ENCODE measurements at regions not wholly inside any gene's neighbourhood (a gene's known extent, or its start where the extent isn't known, plus 50 kb on each side); places are given as distances from the start of the nearest gene placed in this dataset.

- intact Hi-C loops (cut with micrococcal nuclease), result loop anchor here (5.0 kb wide), 1 partner anchor 438 kb away; no protein-coding TSS in a partner anchor
- H3K4me3 Mint-ChIP-seq (ENCODE audit: unreplicated experiment), result no peak overlapping the region
- peaks cover 21% of the 10 kb centered on the region for H3K4me1 Mint-ChIP-seq (ENCODE audit: insufficient read depth, unreplicated experiment)
- ChIA-PET POLR2A (no interaction called here), CTCF (no interaction called here)
- TF ChIP-seq CTCF (IDR thresholded peaks at IDR 0.05; ENCODE audit: unreplicated experiment), result no peak
- BruUV-seq (replicated peaks), result no TSS peak
- DNase-seq (ENCODE audit: unreplicated experiment), result no peak
- H3K36me3 Mint-ChIP-seq (ENCODE audit: insufficient read depth, unreplicated experiment), result no peaks in the 10 kb centered on the region
- H3K9me3 Mint-ChIP-seq (ENCODE audit: unreplicated experiment), result no peaks in the 10 kb centered on the region
- H3K27ac Mint-ChIP-seq (ENCODE audit: low read depth, unreplicated experiment), result no peak overlapping the region
- H3K27me3 Mint-ChIP-seq (ENCODE audit: insufficient read depth, unreplicated experiment), result no peaks in the 10 kb centered on the region
Measured at GRCh38 chr10:78759456-78760120, 309.2 kb upstream of the ZMIZ1 start.

GRCh38 chr10:78760463-78761310 lies 308.1 kb upstream of the ZMIZ1 start:
- intact Hi-C loops (cut with micrococcal nuclease), result no loop called here
- Mint-ChIP-seq H3K4me1 (ENCODE audit: insufficient read depth, unreplicated experiment) (peaks cover 21% of the 10 kb centered on the region), H3K36me3 (ENCODE audit: insufficient read depth, unreplicated experiment) (no peaks in the 10 kb centered on the region), H3K9me3 (ENCODE audit: unreplicated experiment) (no peaks in the 10 kb centered on the region), H3K27me3 (ENCODE audit: insufficient read depth, unreplicated experiment) (no peaks in the 10 kb centered on the region), H3K4me3 (ENCODE audit: unreplicated experiment) (no peak overlapping the region), H3K27ac (ENCODE audit: low read depth, unreplicated experiment) (no peak overlapping the region)
- BruUV-seq (replicated peaks), result no TSS peak
- no peak for DNase-seq (ENCODE audit: unreplicated experiment)
- TF ChIP-seq CTCF (IDR thresholded peaks at IDR 0.05; ENCODE audit: unreplicated experiment), result no peak
- POLR2A ChIA-PET, result interaction anchor here (0.6 kb wide), 1 partner anchor 246 kb away, joined by 3 read pairs; no protein-coding TSS in a partner anchor
- CTCF ChIA-PET, result no interaction called here

GRCh38 chr10:78761311-78761781 lies 307.4 kb upstream of the ZMIZ1 start:
- TF ChIP-seq CTCF (IDR thresholded peaks at IDR 0.05; ENCODE audit: unreplicated experiment), result no peak
- ChIA-PET CTCF (no interaction called here), POLR2A (no interaction called here)
- no peaks in the 10 kb centered on the region for H3K27me3 Mint-ChIP-seq (ENCODE audit: insufficient read depth, unreplicated experiment)
- H3K27ac Mint-ChIP-seq (ENCODE audit: low read depth, unreplicated experiment), result no peak overlapping the region
- peaks cover 16% of the 10 kb centered on the region for H3K4me1 Mint-ChIP-seq (ENCODE audit: insufficient read depth, unreplicated experiment)
- BruUV-seq (replicated peaks), result no TSS peak
- no peak overlapping the region for H3K4me3 Mint-ChIP-seq (ENCODE audit: unreplicated experiment)
- no peak for DNase-seq (ENCODE audit: unreplicated experiment)
- no peaks in the 10 kb centered on the region for H3K36me3 Mint-ChIP-seq (ENCODE audit: insufficient read depth, unreplicated experiment)
- intact Hi-C loops (cut with micrococcal nuclease), result no loop called here
- H3K9me3 Mint-ChIP-seq (ENCODE audit: unreplicated experiment), result no peaks in the 10 kb centered on the region

- H3K4me1 Mint-ChIP-seq (ENCODE audit: insufficient read depth, unreplicated experiment), result peaks cover 9% of the 10 kb centered on the region
- DNase-seq (ENCODE audit: unreplicated experiment), result no peak
- no peaks in the 10 kb centered on the region for H3K9me3 Mint-ChIP-seq (ENCODE audit: unreplicated experiment)
- intact Hi-C loops (cut with micrococcal nuclease), result no loop called here
- no TSS peak for BruUV-seq (replicated peaks)
- no peaks in the 10 kb centered on the region for H3K36me3 Mint-ChIP-seq (ENCODE audit: insufficient read depth, unreplicated experiment)
- H3K27me3 Mint-ChIP-seq (ENCODE audit: insufficient read depth, unreplicated experiment), result no peaks in the 10 kb centered on the region
- no peak for TF ChIP-seq CTCF (IDR thresholded peaks at IDR 0.05; ENCODE audit: unreplicated experiment)
- H3K4me3 Mint-ChIP-seq (ENCODE audit: unreplicated experiment), result no peak overlapping the region
- no peak overlapping the region for H3K27ac Mint-ChIP-seq (ENCODE audit: low read depth, unreplicated experiment)
- POLR2A ChIA-PET, result no interaction called here
- CTCF ChIA-PET, result no interaction called here
Measured at GRCh38 chr10:78762086-78762630, 306.6 kb upstream of the ZMIZ1 start.

Data from MCF 10A (cell line).